22Rv1 (cell line): ENCODE measurements at regions not wholly inside any gene's neighbourhood (a gene's known extent, or its start where the extent isn't known, plus 50 kb on each side); places are given as distances from the start of the nearest gene placed in this dataset.

Source experiments
- CTCF ChIP-seq: fragments of 450-650 bp; IDR thresholded peaks from 2 replicates; pipeline ENCODE4 v1.5.1; 2017; ENCODE audit warnings: mild to moderate bottlenecking
- ZFX ChIP-seq: fragments of 450-650 bp; IDR thresholded peaks from 2 replicates; pipeline ENCODE4 v1.6.1; 2017; ENCODE audit warnings: antibody characterized with exemption, borderline replicate concordance

GRCh38 chr6:85322446-85323105, 127.3 kb upstream of the NT5E start:
- TF ChIP-seq CTCF (no peak), ZFX (no peak)
